Caco-2 (cell line): ENCODE measurements at regions not wholly inside any gene's neighbourhood (a gene's known extent, or its start where the extent isn't known, plus 50 kb on each side); places are given as distances from the start of the nearest gene placed in this dataset.
A peak's percentile ranks its signal among the peaks of the same experiment; 100 is the strongest.
"Not testable (repeated sequence)": the region's sequence is repeated elsewhere in the genome, so short reads cannot be mapped to it uniquely, and the experiment has no call there.

Experiments used
- BruUV-seq: library from RNA; stranded (reverse); fragments of 400-500 nt; replicated peaks from 2 replicates; lab custom pipeline; 2021; lab: Mats Ljungman, UMichigan
- CTCF ChIA-PET: fragments of 300-600 bp; sonication (Branson Sonifier 250); formaldehyde crosslinking; loops from one replicate; lab custom pipeline; 2022; ENCODE audit warnings: antibody characterized with exemption; lab: Charles Lee
- POLR2A ChIA-PET: fragments of 300-600 bp; sonication (Branson Sonifier 250); formaldehyde crosslinking; loops from one replicate; lab custom pipeline; 2022; ENCODE audit warnings: antibody characterized with exemption; lab: Charles Lee
- DNase-seq, 2 experiments: peaks; one replicate each; pipeline versions ENCODE4 v3.0.0 to v3.0.0-alpha.2; 2020 to 2022
- H3K27me3 ChIP-seq: replicated peaks from 2 replicates; pipeline ENCODE4 v1.6.0; 2011; ENCODE audit warnings: low read length; ENCODE audit not compliant: control insufficient read depth, insufficient read depth
- H3K36me3 ChIP-seq: 2 replicates; pipeline ENCODE4 v1.5.1; 2011; ENCODE audit warnings: low read length; ENCODE audit not compliant: control insufficient read depth, insufficient read depth
- H3K4me1 ChIP-seq: fragments of 250-450 bp; sonication (Bioruptor Pico); 2 replicates; pipeline ENCODE4 v1.5.1; 2020; ENCODE audit warnings: mild to moderate bottlenecking
- H3K4me3 ChIP-seq: 2 replicates; pipeline ENCODE4 v1.5.1; 2011; ENCODE audit warnings: low read depth, mild to moderate bottlenecking, control low read depth, low read length
- H3K9me3 ChIP-seq: fragments of 250-450 bp; sonication (Bioruptor Pico); 2 replicates; pipeline ENCODE4 v1.5.1; 2020; ENCODE audit warnings: mild to moderate bottlenecking, moderate library complexity
- H3K27ac Mint-ChIP-seq: one replicate; pipeline ENCODE4 v1.8.0; 2022; ENCODE audit warnings: mixed read lengths; ENCODE audit not compliant: unreplicated experiment
- H3K27me3 Mint-ChIP-seq: one replicate; pipeline ENCODE4 v1.8.0; 2022; ENCODE audit warnings: mixed read lengths; ENCODE audit not compliant: insufficient read depth, unreplicated experiment
- H3K36me3 Mint-ChIP-seq: one replicate; pipeline ENCODE4 v1.8.0; 2022; ENCODE audit warnings: mild to moderate bottlenecking, mixed read lengths; ENCODE audit not compliant: insufficient read depth, unreplicated experiment
- H3K4me1 Mint-ChIP-seq: one replicate; pipeline ENCODE4 v1.8.0; 2022; ENCODE audit warnings: low read depth, mixed read lengths; ENCODE audit not compliant: unreplicated experiment
- H3K4me3 Mint-ChIP-seq: one replicate; pipeline ENCODE4 v1.8.0; 2022; ENCODE audit warnings: mild to moderate bottlenecking, moderate library complexity, mixed read lengths; ENCODE audit not compliant: unreplicated experiment
- H3K9me3 Mint-ChIP-seq: one replicate; pipeline ENCODE4 v1.8.0; 2022; ENCODE audit warnings: mixed read lengths; ENCODE audit not compliant: unreplicated experiment
- CTCF ChIP-seq, 2 experiments: fragments of 200-600 bp in 1 of 2; IDR thresholded peaks; 1 replicate in 1 of 2; 2 replicates in 1 of 2; pipeline versions ENCODE4 v1.5.1 to v1.8.0; 2011 to 2022; ENCODE audit warnings: antibody characterized with exemption in 1 of 2, control low read depth in 1 of 2, inconsistent platforms in 1 of 2, low read depth in 1 of 2, low read length in 1 of 2, mild to moderate bottlenecking in 1 of 2, moderate library complexity in 1 of 2; ENCODE audit not compliant: insufficient read depth in 1 of 2, severe bottlenecking in 1 of 2, unreplicated experiment in 1 of 2
- intact Hi-C: fragments of 100-400 bp; cut with micrococcal nuclease; formaldehyde crosslinking; loops from one replicate; pipeline ENCODE4 v1.10.0; 2022; ENCODE audit not compliant: unreplicated experiment

- Mint-ChIP-seq H3K27me3 (no peaks in the 10 kb centered on the region), H3K36me3 (no peaks in the 10 kb centered on the region), H3K4me1 (peaks cover 3% of the 10 kb centered on the region), H3K9me3 (peaks cover 15% of the 10 kb centered on the region), H3K4me3 (no peak overlapping the region), H3K27ac (no peak overlapping the region)
- POLR2A ChIA-PET: no interaction called here
- CTCF ChIA-PET: no interaction called here
- H3K27me3 ChIP-seq: no peaks in the 10 kb centered on the region
- intact Hi-C loops: no loop called here
- H3K9me3 ChIP-seq: peaks cover 10% of the 10 kb centered on the region; the same call in 1 of the 2 replicates
- TF ChIP-seq CTCF (IDR thresholded peaks at IDR 0.05; ENCODE audit: insufficient read depth in 1 of 2, low read depth in 1 of 2, low read length in 1 of 2, severe bottlenecking in 1 of 2, unreplicated experiment in 1 of 2): no peak
- H3K4me1 ChIP-seq: no peaks in the 10 kb centered on the region; the same call in 1 of the 2 replicates
- no peaks in the 10 kb centered on the region for H3K36me3 ChIP-seq
- H3K4me3 ChIP-seq: no peak overlapping the region
- no TSS peak for BruUV-seq
- no peak for DNase-seq
Observed at GRCh38 chr2:16383411-16383810, 282.2 kb downstream of the CYRIA start.

DNA sequence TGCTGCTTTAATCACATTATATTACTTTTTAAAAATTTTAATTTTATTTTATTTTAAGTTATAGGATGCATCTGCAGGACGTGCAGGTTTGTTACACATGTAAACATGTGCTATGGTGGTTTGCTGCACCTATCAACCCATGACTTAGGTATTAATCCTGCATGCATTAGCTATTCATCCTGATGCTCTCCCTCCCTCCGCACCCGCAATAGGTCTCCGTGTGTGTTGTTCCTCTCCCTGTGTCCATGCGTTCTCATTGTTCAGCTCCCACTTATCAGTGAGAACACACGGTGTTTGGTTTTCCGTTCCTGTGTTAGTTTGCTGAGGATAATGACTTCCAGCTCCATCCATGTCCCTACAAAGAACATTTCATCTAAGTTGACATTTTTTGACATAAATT is 283.2 kb downstream of the CYRIA start:
- Mint-ChIP-seq H3K27ac (no peak overlapping the region), H3K36me3 (no peaks in the 10 kb centered on the region), H3K9me3 (peaks cover 15% of the 10 kb centered on the region), H3K27me3 (no peaks in the 10 kb centered on the region), H3K4me3 (no peak overlapping the region), H3K4me1 (peaks cover 8% of the 10 kb centered on the region)
- intact Hi-C loops: no loop called here
- H3K9me3 ChIP-seq: peaks cover 10% of the 10 kb centered on the region; the same call in 1 of the 2 replicates
- H3K27me3 ChIP-seq: no peaks in the 10 kb centered on the region
- H3K4me1 ChIP-seq: no peaks in the 10 kb centered on the region; the same call in 1 of the 2 replicates
- no peak for TF ChIP-seq CTCF (IDR thresholded peaks at IDR 0.05; ENCODE audit: insufficient read depth in 1 of 2, low read depth in 1 of 2, low read length in 1 of 2, severe bottlenecking in 1 of 2, unreplicated experiment in 1 of 2)
- no peak overlapping the region for H3K4me3 ChIP-seq
- CTCF ChIA-PET: no interaction called here
- no TSS peak for BruUV-seq
- no peak for DNase-seq
- no peaks in the 10 kb centered on the region for H3K36me3 ChIP-seq
- POLR2A ChIA-PET: no interaction called here

DNA sequence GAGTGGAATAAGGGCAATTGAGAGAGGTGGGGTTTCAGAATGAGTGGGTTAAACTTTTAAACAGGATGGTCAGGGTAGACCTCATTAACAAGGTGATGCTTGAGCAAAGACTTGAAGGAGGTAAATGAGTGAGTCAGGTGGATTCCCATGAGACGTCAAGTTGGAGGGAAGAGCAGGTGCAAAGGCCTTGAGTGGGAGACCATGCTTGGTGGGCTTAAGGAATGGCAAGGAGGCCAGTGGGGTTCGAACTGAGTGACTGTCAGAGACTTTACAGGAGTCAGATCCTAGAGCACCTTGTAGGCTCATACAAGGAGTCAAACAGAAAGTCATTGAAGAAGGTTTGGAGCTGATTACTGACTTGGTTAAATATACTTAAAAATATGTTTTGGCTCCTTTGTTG is 284.1 kb downstream of the CYRIA start:
- H3K27me3 Mint-ChIP-seq: no peaks in the 10 kb centered on the region
- peak overlapping the region; percentile 31 for H3K27ac Mint-ChIP-seq
- DNase-seq: no peak
- ChIA-PET POLR2A (no interaction called here), CTCF (no interaction called here)
- no peaks in the 10 kb centered on the region for H3K27me3 ChIP-seq
- peaks cover 10% of the 10 kb centered on the region; the same call in 1 of the 2 replicates for H3K9me3 ChIP-seq
- H3K4me3 ChIP-seq: no peak overlapping the region
- peaks cover 8% of the 10 kb centered on the region for H3K4me1 Mint-ChIP-seq
- intact Hi-C loops: no loop called here
- no TSS peak for BruUV-seq
- no peaks in the 10 kb centered on the region for H3K36me3 Mint-ChIP-seq
- peaks cover 15% of the 10 kb centered on the region for H3K9me3 Mint-ChIP-seq
- no peaks in the 10 kb centered on the region; the same call in 1 of the 2 replicates for H3K4me1 ChIP-seq
- H3K36me3 ChIP-seq: no peaks in the 10 kb centered on the region
- no peak for TF ChIP-seq CTCF (IDR thresholded peaks at IDR 0.05; ENCODE audit: insufficient read depth in 1 of 2, low read depth in 1 of 2, low read length in 1 of 2, severe bottlenecking in 1 of 2, unreplicated experiment in 1 of 2)
- no peak overlapping the region for H3K4me3 Mint-ChIP-seq

- H3K9me3 ChIP-seq: peaks cover 10% of the 10 kb centered on the region; the same call in 1 of the 2 replicates
- BruUV-seq, CTCF ChIA-PET, H3K36me3 Mint-ChIP-seq, intact Hi-C loops, H3K27me3 Mint-ChIP-seq, H3K27ac Mint-ChIP-seq, H3K36me3 ChIP-seq, H3K4me3 ChIP-seq, POLR2A ChIA-PET, H3K4me1 Mint-ChIP-seq, H3K4me1 ChIP-seq, DNase-seq, H3K4me3 Mint-ChIP-seq, H3K27me3 ChIP-seq: not testable (repeated sequence)
- peaks cover 15% of the 10 kb centered on the region for H3K9me3 Mint-ChIP-seq
Observed at GRCh38 chr2:16379901-16380300, 285.7 kb downstream of the CYRIA start.

GRCh38 chr2:16379061-16379460 is 286.6 kb downstream of the CYRIA start:
- H3K9me3 Mint-ChIP-seq: peaks cover 15% of the 10 kb centered on the region
- H3K36me3 Mint-ChIP-seq, POLR2A ChIA-PET: not testable (repeated sequence)

More at GRCh38 chr2:16379061-16379460, 286.6 kb downstream of the CYRIA start:
- H3K27me3 ChIP-seq, H3K4me3 ChIP-seq, DNase-seq, H3K4me3 Mint-ChIP-seq, H3K9me3 ChIP-seq, H3K4me1 ChIP-seq, intact Hi-C loops, CTCF ChIA-PET, H3K27ac Mint-ChIP-seq, BruUV-seq, H3K36me3 ChIP-seq, H3K4me1 Mint-ChIP-seq, H3K27me3 Mint-ChIP-seq: not testable (repeated sequence)
